ENCODE measurements at regions not wholly inside any gene's neighbourhood (a gene's known extent, or its start where the extent isn't known, plus 50 kb on each side); places are given as distances from the start of the nearest gene placed in this dataset.
"Not testable (repeated sequence)": the region's sequence is repeated elsewhere in the genome, so short reads cannot be mapped to it uniquely, and the experiment has no call there.

DNA sequence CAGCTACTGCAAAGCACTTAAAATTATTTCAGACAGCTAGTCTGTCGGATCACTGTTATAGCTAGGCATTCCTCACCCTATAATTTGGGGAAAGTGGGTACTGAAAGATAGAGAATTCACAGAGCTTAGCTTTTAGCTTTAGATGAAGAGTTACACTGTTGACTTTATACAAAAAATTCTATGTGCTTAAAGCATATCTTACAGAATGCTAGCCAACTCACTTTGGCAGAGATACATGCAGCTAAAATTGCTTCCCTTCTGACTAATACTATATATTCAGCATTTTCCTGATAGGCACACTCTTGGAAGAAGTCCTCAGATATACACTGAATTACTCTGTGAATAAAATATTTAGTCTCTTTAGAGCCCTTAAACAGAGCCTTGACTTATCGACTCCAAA lies 353.5 kb upstream of the STEAP1 start:
- H3K4me1 ChIP-seq, result peaks cover 12% of the 10 kb centered on the region
- no peaks in the 10 kb centered on the region for H3K36me3 ChIP-seq (replicated peaks)
- no peak for DNase-seq (ENCODE audit: low spot score in 2 of 2)
- H3K4me3 ChIP-seq, result no peak overlapping the region
- H3K9me3 ChIP-seq, result peaks cover 2% of the 10 kb centered on the region; the same call in 1 of the 2 replicates
- in situ Hi-C loops (cut with MboI; ENCODE audit: low sequenced_read_pairs), result no loop called here
- H3K27me3 ChIP-seq (ENCODE audit: low read depth), result no peaks in the 10 kb centered on the region

GRCh38 chr7:89809291-89809690 lies 345.0 kb upstream of the STEAP1 start:
- H3K36me3 ChIP-seq (replicated peaks), result no peaks in the 10 kb centered on the region
- H3K4me1 ChIP-seq, result no peaks in the 10 kb centered on the region
- no peak for DNase-seq (ENCODE audit: low spot score in 2 of 2)
- no peaks in the 10 kb centered on the region for H3K9me3 ChIP-seq
- no peaks in the 10 kb centered on the region for H3K27me3 ChIP-seq (ENCODE audit: low read depth)
- no peak overlapping the region for H3K4me3 ChIP-seq
- in situ Hi-C loops (cut with MboI; ENCODE audit: low sequenced_read_pairs), result no loop called here

DNA sequence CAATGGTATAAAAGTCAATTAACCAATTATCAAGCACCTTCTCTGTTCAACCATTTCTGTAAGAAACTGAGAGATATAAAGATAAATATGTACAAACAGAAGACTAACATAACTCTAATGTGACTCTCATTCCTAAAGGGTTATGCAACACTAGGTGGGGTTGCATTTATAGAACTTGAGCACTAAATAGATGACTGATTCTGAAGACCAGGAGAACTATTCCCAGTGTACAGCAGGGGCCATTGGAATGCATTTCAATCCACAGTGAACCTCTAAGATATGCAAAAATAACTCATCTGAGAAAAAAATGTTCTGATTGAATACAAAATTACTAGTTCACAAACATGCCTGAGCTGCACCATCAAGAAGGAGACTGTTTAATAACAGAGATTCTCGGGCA lies 341.2 kb upstream of the STEAP1 start:
- Histone ChIP-seq H3K9me3 (no peaks in the 10 kb centered on the region), H3K4me3 (no peak overlapping the region), H3K36me3 (replicated peaks) (no peaks in the 10 kb centered on the region), H3K27me3 (ENCODE audit: low read depth) (no peaks in the 10 kb centered on the region), H3K4me1 (no peaks in the 10 kb centered on the region)
- in situ Hi-C loops (cut with MboI; ENCODE audit: low sequenced_read_pairs), result no loop called here
- DNase-seq (ENCODE audit: low spot score in 2 of 2), result no peak

DNA sequence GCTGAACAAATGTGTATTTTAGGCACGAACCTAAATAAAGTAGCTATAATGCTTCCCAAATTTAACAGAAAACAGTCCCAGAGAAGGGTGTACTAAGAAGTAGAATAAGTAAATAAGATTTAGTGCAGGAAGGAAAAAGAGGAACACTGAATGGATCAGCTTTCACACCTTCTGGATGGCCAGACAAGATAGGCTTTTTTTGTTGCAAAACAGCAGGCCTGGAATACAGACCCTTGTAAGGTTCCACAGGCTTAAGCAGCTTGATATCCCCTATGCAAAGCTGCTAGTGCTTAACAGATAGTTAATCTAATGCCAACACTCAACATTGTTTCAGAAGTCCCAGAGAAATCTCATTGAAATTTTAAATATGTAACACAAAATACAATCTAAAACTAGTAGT lies 328.1 kb upstream of the STEAP1 start:
- Histone ChIP-seq H3K36me3 (replicated peaks) (no peaks in the 10 kb centered on the region), H3K4me3 (no peak overlapping the region), H3K27me3 (ENCODE audit: low read depth) (no peaks in the 10 kb centered on the region), H3K4me1 (no peaks in the 10 kb centered on the region), H3K9me3 (no peaks in the 10 kb centered on the region; the same call in 1 of the 2 replicates)
- no peak for DNase-seq (ENCODE audit: low spot score in 2 of 2)
- in situ Hi-C loops (cut with MboI; ENCODE audit: low sequenced_read_pairs), result no loop called here

- in situ Hi-C loops (cut with MboI; ENCODE audit: low sequenced_read_pairs), result no loop called here
- no peaks in the 10 kb centered on the region for H3K27me3 ChIP-seq (ENCODE audit: low read depth)
- no peaks in the 10 kb centered on the region for H3K4me1 ChIP-seq
Observed at GRCh38 chr7:89826557-89826956, 327.7 kb upstream of the STEAP1 start.

DNA sequence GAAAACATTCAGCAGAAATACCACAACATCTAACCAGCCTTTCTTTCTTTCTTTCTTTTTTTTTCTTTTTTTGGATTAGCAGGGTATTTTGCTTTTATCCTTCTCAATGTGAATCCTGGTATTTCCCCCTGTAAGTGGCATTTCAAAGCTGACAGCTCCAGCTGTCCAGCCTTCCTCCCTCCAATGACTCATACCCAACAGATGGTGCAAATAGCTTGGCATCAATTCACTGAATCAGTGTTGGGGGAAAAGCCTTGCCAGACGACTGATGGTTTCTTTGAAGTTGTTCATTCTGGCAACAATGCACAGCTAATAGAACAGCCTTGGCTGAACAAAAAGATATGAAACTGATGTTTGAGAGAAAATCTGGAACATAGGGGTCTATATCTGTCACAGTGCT lies 316.8 kb upstream of the STEAP1 start:
- no peaks in the 10 kb centered on the region for H3K27me3 ChIP-seq (ENCODE audit: low read depth)
- H3K4me3 ChIP-seq, result no peak overlapping the region
- in situ Hi-C loops (cut with MboI; ENCODE audit: low sequenced_read_pairs), result no loop called here
- DNase-seq (ENCODE audit: low spot score in 2 of 2), result no peak
- H3K9me3 ChIP-seq, result no peaks in the 10 kb centered on the region
- peaks cover 7% of the 10 kb centered on the region for H3K4me1 ChIP-seq
- H3K36me3 ChIP-seq (replicated peaks), result no peaks in the 10 kb centered on the region

More at GRCh38 chr7:89826557-89826956, 327.7 kb upstream of the STEAP1 start:
- H3K36me3 ChIP-seq (replicated peaks), result no peaks in the 10 kb centered on the region
- no peak for DNase-seq (ENCODE audit: low spot score in 2 of 2)
- no peak overlapping the region for H3K4me3 ChIP-seq
- H3K9me3 ChIP-seq, result no peaks in the 10 kb centered on the region; the same call in 1 of the 2 replicates

GRCh38 chr7:89839329-89839728 lies 314.9 kb upstream of the STEAP1 start:
- DNase-seq (ENCODE audit: low spot score in 2 of 2), result no peak
- no peaks in the 10 kb centered on the region for H3K36me3 ChIP-seq (replicated peaks)
- in situ Hi-C loops (cut with MboI; ENCODE audit: low sequenced_read_pairs), result no loop called here
- H3K27me3 ChIP-seq (ENCODE audit: low read depth), result no peaks in the 10 kb centered on the region
- H3K4me1 ChIP-seq, result peaks cover 7% of the 10 kb centered on the region
- H3K4me3 ChIP-seq, result no peak overlapping the region
- no peaks in the 10 kb centered on the region for H3K9me3 ChIP-seq

- Histone ChIP-seq H3K36me3 (replicated peaks) (no peaks in the 10 kb centered on the region), H3K4me1 (no peaks in the 10 kb centered on the region), H3K9me3 (no peaks in the 10 kb centered on the region), H3K27me3 (ENCODE audit: low read depth) (no peaks in the 10 kb centered on the region), H3K4me3 (no peak overlapping the region)
- no peak for DNase-seq (ENCODE audit: low spot score in 2 of 2)
- in situ Hi-C loops (cut with MboI; ENCODE audit: low sequenced_read_pairs), result no loop called here
Observed at GRCh38 chr7:89845952-89846351, 308.3 kb upstream of the STEAP1 start.

DNA sequence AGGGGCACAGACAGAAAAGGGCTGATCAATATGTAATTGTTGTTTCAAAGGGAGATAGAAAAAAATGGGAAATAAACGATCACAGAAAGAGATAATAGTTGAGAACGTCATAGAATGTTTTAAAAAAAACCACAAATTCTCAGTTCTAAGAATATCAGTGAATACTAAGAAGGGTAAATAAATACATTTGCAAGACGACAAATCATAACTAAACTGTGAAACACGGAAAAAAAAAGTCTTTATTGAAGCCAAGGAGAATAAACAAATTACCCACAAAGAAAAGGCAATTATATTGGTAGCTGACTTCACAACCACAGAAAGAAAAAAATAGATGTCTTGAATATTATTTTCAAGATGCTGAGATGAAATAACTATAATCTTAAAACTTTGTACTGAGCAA lies 305.2 kb upstream of the STEAP1 start:
- no peaks in the 10 kb centered on the region for H3K4me1 ChIP-seq
- no peak overlapping the region for H3K4me3 ChIP-seq
- H3K27me3 ChIP-seq (ENCODE audit: low read depth), result no peaks in the 10 kb centered on the region
- no peak for DNase-seq (ENCODE audit: low spot score in 2 of 2)
- in situ Hi-C loops (cut with MboI; ENCODE audit: low sequenced_read_pairs), result no loop called here
- H3K9me3 ChIP-seq, result no peaks in the 10 kb centered on the region
- H3K36me3 ChIP-seq (replicated peaks), result no peaks in the 10 kb centered on the region

GRCh38 chr7:89857053-89857452 lies 297.2 kb upstream of the STEAP1 start:
- in situ Hi-C loops (cut with MboI; ENCODE audit: low sequenced_read_pairs); DNase-seq (ENCODE audit: low spot score in 2 of 2): not testable (repeated sequence)

DNA sequence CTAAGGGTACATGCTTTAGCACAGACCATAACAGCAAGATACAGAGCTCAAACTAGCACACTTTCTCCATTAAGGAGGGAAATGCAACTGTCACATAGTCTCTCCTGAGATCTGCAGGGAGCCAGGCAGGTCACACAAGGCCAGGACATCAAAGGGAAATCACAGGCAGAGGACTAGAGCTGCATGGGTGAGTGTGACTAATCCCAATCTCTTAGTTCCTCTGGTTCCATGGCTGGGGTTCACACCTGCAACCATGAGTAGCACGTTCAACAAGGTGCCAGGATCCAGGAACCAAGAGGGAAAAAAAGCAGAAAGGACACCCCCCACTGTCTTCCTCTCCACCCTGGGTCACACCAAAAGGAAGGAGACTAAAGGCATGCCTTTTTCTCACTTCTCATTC lies 296.5 kb upstream of the STEAP1 start:
- no peak for DNase-seq (ENCODE audit: low spot score in 2 of 2)
- no peaks in the 10 kb centered on the region for H3K36me3 ChIP-seq (replicated peaks)
- no peaks in the 10 kb centered on the region for H3K27me3 ChIP-seq (ENCODE audit: low read depth)
- peaks cover 6% of the 10 kb centered on the region; the same call in 1 of the 2 replicates for H3K9me3 ChIP-seq
- in situ Hi-C loops (cut with MboI; ENCODE audit: low sequenced_read_pairs), result no loop called here
- H3K4me3 ChIP-seq, result no peak overlapping the region
- H3K4me1 ChIP-seq, result no peaks in the 10 kb centered on the region

More at GRCh38 chr7:89857053-89857452, 297.2 kb upstream of the STEAP1 start:
- not testable (repeated sequence) for H3K4me3 ChIP-seq; H3K36me3 ChIP-seq (replicated peaks); H3K9me3 ChIP-seq; H3K4me1 ChIP-seq; H3K27me3 ChIP-seq (ENCODE audit: low read depth)

GRCh38 chr7:89887489-89887888 lies 266.8 kb upstream of the STEAP1 start:
- in situ Hi-C loops (cut with MboI; ENCODE audit: low sequenced_read_pairs), result no loop called here
- DNase-seq (ENCODE audit: low spot score in 2 of 2), result no peak
- Histone ChIP-seq H3K36me3 (replicated peaks) (no peaks in the 10 kb centered on the region), H3K4me3 (no peak overlapping the region), H3K9me3 (no peaks in the 10 kb centered on the region), H3K4me1 (peaks cover 13% of the 10 kb centered on the region), H3K27me3 (ENCODE audit: low read depth) (no peaks in the 10 kb centered on the region)

- in situ Hi-C loops (cut with MboI; ENCODE audit: low sequenced_read_pairs), result no loop called here
- DNase-seq (ENCODE audit: low spot score in 2 of 2), result no peak
- no peaks in the 10 kb centered on the region for H3K9me3 ChIP-seq
- H3K4me3 ChIP-seq, result no peak overlapping the region
- H3K36me3 ChIP-seq (replicated peaks), result no peaks in the 10 kb centered on the region; the same call in 1 of the 2 replicates
- no peaks in the 10 kb centered on the region for H3K27me3 ChIP-seq (ENCODE audit: low read depth)
- H3K4me1 ChIP-seq, result no peaks in the 10 kb centered on the region
Observed at GRCh38 chr7:89908736-89909135, 245.5 kb upstream of the STEAP1 start.

- in situ Hi-C loops (cut with MboI; ENCODE audit: low sequenced_read_pairs), result no loop called here
- Histone ChIP-seq H3K4me1 (0 out of 2 replicates have a peak, but pooled peaks cover 5% of the 10 kb centered on the region), H3K36me3 (replicated peaks) (no peaks in the 10 kb centered on the region; the same call in 1 of the 2 replicates), H3K27me3 (ENCODE audit: low read depth) (no peaks in the 10 kb centered on the region), H3K9me3 (no peaks in the 10 kb centered on the region), H3K4me3 (no peak overlapping the region)
- no peak for DNase-seq (ENCODE audit: low spot score in 2 of 2)
Observed at GRCh38 chr7:89914711-89915110, 239.6 kb upstream of the STEAP1 start.

GRCh38 chr7:89926194-89926593 lies 228.1 kb upstream of the STEAP1 start:
- no peak overlapping the region for H3K4me3 ChIP-seq
- H3K27me3 ChIP-seq (ENCODE audit: low read depth), result no peaks in the 10 kb centered on the region
- no peaks in the 10 kb centered on the region for H3K36me3 ChIP-seq (replicated peaks)
- in situ Hi-C loops (cut with MboI; ENCODE audit: low sequenced_read_pairs), result no loop called here
- no peaks in the 10 kb centered on the region; the same call in 1 of the 2 replicates for H3K9me3 ChIP-seq
- DNase-seq (ENCODE audit: low spot score in 2 of 2), result no peak
- peaks cover 2% of the 10 kb centered on the region; the same call in 1 of the 2 replicates for H3K4me1 ChIP-seq
